Mesenchymal stem cell (in vitro differentiated cells and primary cell): ENCODE measurements at regions not wholly inside any gene's neighbourhood (a gene's known extent, or its start where the extent isn't known, plus 50 kb on each side); places are given as distances from the start of the nearest gene placed in this dataset.
A peak's percentile ranks its signal among the peaks of the same experiment; 100 is the strongest.

Experiments used
- DNase-seq: peaks from one replicate; pipeline ENCODE4 v3.0.0-alpha.2; 2013
- H2AFZ ChIP-seq: one replicate; pipeline ENCODE4 v1.6.1; 2013; ENCODE audit warnings: low read depth, mild to moderate bottlenecking, control low read depth, inconsistent platforms, low read length, moderate library complexity
- H2AK5ac ChIP-seq: 2 replicates; pipeline ENCODE4 v1.6.1; 2013; ENCODE audit warnings: low read length, moderate library complexity, mild to moderate bottlenecking, inconsistent platforms; ENCODE audit not compliant: severe bottlenecking
- H2BK120ac ChIP-seq: one replicate; pipeline ENCODE4 v1.6.1; 2013; ENCODE audit warnings: low read depth, mild to moderate bottlenecking, inconsistent platforms, low read length, moderate library complexity
- H2BK12ac ChIP-seq, 2 experiments: one replicate each; pipeline ENCODE4 v1.6.1; 2013; ENCODE audit warnings: inconsistent platforms in 2 of 2, low read length in 2 of 2, mild to moderate bottlenecking in 2 of 2, moderate library complexity in 2 of 2, control low read depth in 1 of 2
- H2BK15ac ChIP-seq: one replicate; pipeline ENCODE4 v1.6.1; 2013; ENCODE audit warnings: mild to moderate bottlenecking, low read depth, inconsistent platforms; ENCODE audit not compliant: poor library complexity, severe bottlenecking
- H2BK5ac ChIP-seq: 2 replicates; pipeline ENCODE4 v1.6.1; 2013; ENCODE audit warnings: low read depth, mild to moderate bottlenecking, low read length, control low read depth, inconsistent platforms; ENCODE audit not compliant: poor library complexity, severe bottlenecking
- H3K14ac ChIP-seq, 2 experiments: one replicate each; pipeline ENCODE4 v1.6.1; 2013; ENCODE audit warnings: inconsistent platforms in 2 of 2, low read length in 2 of 2, control low read depth in 1 of 2, mild to moderate bottlenecking in 1 of 2, moderate library complexity in 1 of 2
- H3K18ac ChIP-seq, 2 experiments: one replicate each; pipeline ENCODE4 v1.6.1; 2013; ENCODE audit warnings: inconsistent platforms in 2 of 2, low read length in 2 of 2, control low read depth in 1 of 2, low read depth in 1 of 2, mild to moderate bottlenecking in 1 of 2
- H3K23ac ChIP-seq, 2 experiments: one replicate each; pipeline ENCODE4 v1.6.1; 2013; ENCODE audit warnings: inconsistent platforms in 2 of 2, low read length in 2 of 2, mild to moderate bottlenecking in 2 of 2, moderate library complexity in 2 of 2, control low read depth in 1 of 2
- H3K27ac ChIP-seq: 2 replicates; pipeline ENCODE4 v1.5.1; 2013; ENCODE audit warnings: mild to moderate bottlenecking, moderate library complexity, low read length, control low read depth, inconsistent platforms; ENCODE audit not compliant: poor library complexity, severe bottlenecking
- H3K27me3 ChIP-seq, 2 experiments: 2 replicates each; pipeline versions ENCODE4 v1.6.1 to v1.7.0; 2013; ENCODE audit warnings: low read length in 2 of 2, mild to moderate bottlenecking in 2 of 2, moderate library complexity in 2 of 2, control low read depth in 1 of 2, inconsistent platforms in 1 of 2; ENCODE audit not compliant: control insufficient read depth in 1 of 2, insufficient read depth in 1 of 2
- H3K36me3 ChIP-seq, 2 experiments: 2 replicates each; pipeline versions ENCODE4 v1.6.1 to v1.7.0; 2013; ENCODE audit warnings: low read length in 2 of 2, control low read depth in 1 of 2, inconsistent platforms in 1 of 2, low read depth in 1 of 2, mild to moderate bottlenecking in 1 of 2; ENCODE audit not compliant: insufficient read depth in 2 of 2, control insufficient read depth in 1 of 2
- H3K4ac ChIP-seq, 2 experiments: one replicate each; pipeline ENCODE4 v1.6.1; 2013; ENCODE audit warnings: inconsistent platforms in 2 of 2, low read length in 2 of 2, mild to moderate bottlenecking in 2 of 2, moderate library complexity in 2 of 2, control low read depth in 1 of 2, low read depth in 1 of 2
- H3K4me1 ChIP-seq: 2 replicates; pipeline ENCODE4 v1.6.1; 2013; ENCODE audit warnings: low read depth, low read length, control low read depth; ENCODE audit not compliant: control insufficient read depth, insufficient read depth
- H3K4me2 ChIP-seq: 2 replicates; pipeline ENCODE4 v1.6.1; 2013; ENCODE audit warnings: low read length, mild to moderate bottlenecking, inconsistent platforms; ENCODE audit not compliant: poor library complexity, severe bottlenecking
- H3K4me3 ChIP-seq, 2 experiments: 2 replicates each; pipeline versions ENCODE4 v1.5.1 to v1.7.0; 2013; ENCODE audit warnings: low read length in 2 of 2, mild to moderate bottlenecking in 2 of 2, control low read depth in 1 of 2, low read depth in 1 of 2; ENCODE audit not compliant: insufficient read depth in 1 of 2
- H3K79me1 ChIP-seq: replicated peaks from 2 replicates; pipeline ENCODE4 v1.6.1; 2013; ENCODE audit warnings: mild to moderate bottlenecking, control low read depth, low read length, inconsistent platforms; ENCODE audit not compliant: poor library complexity, severe bottlenecking
- H3K9ac ChIP-seq: 2 replicates; pipeline ENCODE4 v1.7.0; 2013; ENCODE audit warnings: mild to moderate bottlenecking, low read length, moderate library complexity
- H3K9me3 ChIP-seq: 2 replicates; pipeline ENCODE4 v1.7.0; 2013; ENCODE audit warnings: mild to moderate bottlenecking, low read length; ENCODE audit not compliant: control insufficient read depth
- H4K8ac ChIP-seq: one replicate; pipeline ENCODE4 v1.6.1; 2013; ENCODE audit warnings: inconsistent platforms, mild to moderate bottlenecking, low read length, moderate library complexity
- H4K91ac ChIP-seq: one replicate; pipeline ENCODE4 v1.6.1; 2013; ENCODE audit warnings: mild to moderate bottlenecking, low read length, inconsistent platforms
- WGBS: methylation state at CpG from one replicate; pipeline ENCODE4 v1.1.7; 2013; ENCODE audit warnings: mixed read lengths; 5-methylcytosine and 5-hydroxymethylcytosine counted together

DNA sequence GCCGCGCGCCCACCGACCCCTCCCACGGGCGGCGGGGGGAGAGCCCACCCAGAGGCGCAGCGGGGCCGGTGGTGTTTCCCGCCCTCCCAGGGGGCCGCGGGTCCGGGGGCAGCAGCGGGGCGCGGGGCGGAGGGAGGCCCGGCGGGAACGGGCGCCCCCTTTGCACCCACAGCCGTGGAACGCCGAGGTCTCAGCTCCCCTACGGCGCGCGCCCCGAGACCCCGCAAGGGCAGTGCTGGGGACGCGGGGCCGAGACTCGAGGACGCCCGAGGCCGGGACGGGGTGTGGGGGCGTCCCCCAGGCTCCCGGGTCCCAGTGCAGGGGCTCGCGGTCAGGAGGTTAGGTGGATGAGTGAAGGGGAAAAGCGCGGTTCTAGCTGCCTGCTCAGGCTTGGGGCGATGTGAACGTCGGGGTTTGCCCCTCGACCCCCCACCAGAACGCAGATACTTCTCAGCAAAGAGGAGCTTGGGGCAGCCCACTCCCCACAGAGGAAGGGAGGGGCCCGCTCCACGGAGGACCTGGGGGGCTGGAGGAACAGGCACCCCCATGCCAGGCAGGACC lies 65.5 kb upstream of the BHLHE23 start:
- Histone ChIP-seq H3K79me1 (no peaks in the 10 kb centered on the region), H2AK5ac (no peak overlapping the region), H3K4me3 (no peak overlapping the region), H2BK12ac (no peak overlapping the region), H3K14ac (no peak overlapping the region), H3K18ac (no peak overlapping the region), H3K27me3 (peaks cover 45 to 49% of the 10 kb centered on the region in 2 experiments), H4K8ac (no peak overlapping the region), H3K23ac (no peak overlapping the region), H3K9ac (no peak overlapping the region), H3K4ac (no peak overlapping the region), H3K4me2 (no peak overlapping the region), H2AFZ (no peak overlapping the region), H3K4me1 (peaks cover 2% of the 10 kb centered on the region), H3K36me3 (no peaks in the 10 kb centered on the region), H2BK5ac (no peak overlapping the region), H2BK15ac (no peak overlapping the region), H4K91ac (no peak overlapping the region), H3K9me3 (peaks cover 18% of the 10 kb centered on the region), H2BK120ac (no peak overlapping the region), H3K27ac (no peak overlapping the region)
- 14% methylated on average over 26 of the region's 52 CpGs for WGBS
- no peak for DNase-seq

DNA sequence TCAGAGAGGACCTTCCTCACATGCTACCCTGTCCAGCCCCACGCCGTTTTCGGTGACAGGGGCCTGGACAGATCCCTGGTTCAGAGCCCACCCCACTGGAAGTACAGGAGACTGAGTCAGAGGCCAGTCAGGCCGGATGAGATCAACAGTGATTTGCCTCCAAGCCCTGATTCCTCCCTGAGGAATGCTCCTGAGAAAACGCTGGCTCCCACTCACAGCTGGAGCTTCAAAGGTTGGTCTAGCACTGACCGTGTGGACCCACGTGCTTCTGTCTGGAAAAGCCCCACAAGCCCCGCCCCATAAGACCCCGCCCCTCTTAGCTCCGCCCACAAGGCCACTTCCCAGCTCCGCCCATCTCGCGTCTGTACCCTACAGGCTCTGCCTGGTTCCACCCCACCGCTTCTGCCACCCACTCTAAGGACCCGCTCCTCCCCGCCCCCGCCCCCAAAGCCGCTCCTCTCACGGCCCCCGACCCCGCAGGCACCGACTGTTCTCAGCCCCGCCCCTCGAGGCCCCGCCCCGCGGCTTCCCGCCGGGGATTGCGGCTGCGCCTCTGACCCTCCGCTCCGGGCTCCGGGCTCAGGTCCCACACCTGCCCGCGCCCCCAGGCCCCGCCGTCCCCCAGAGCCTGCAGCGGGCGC lies 64.9 kb upstream of the BHLHE23 start:
- Histone ChIP-seq H3K36me3 (no peaks in the 10 kb centered on the region), H3K23ac (no peak overlapping the region), H3K27ac (no peak overlapping the region), H3K4ac (no peak overlapping the region), H3K79me1 (no peaks in the 10 kb centered on the region), H3K4me1 (peaks cover 2% of the 10 kb centered on the region), H3K9ac (no peak overlapping the region), H2BK15ac (no peak overlapping the region), H2AK5ac (no peak overlapping the region), H3K4me2 (no peak overlapping the region), H3K14ac (no peak overlapping the region), H3K9me3 (peaks cover 16% of the 10 kb centered on the region), H3K4me3 (no peak overlapping the region), H4K8ac (no peak overlapping the region), H2BK5ac (no peak overlapping the region), H4K91ac (no peak overlapping the region), H2AFZ (no peak overlapping the region), H3K27me3 (peaks cover 45 to 55% of the 10 kb centered on the region in 2 experiments), H2BK12ac (no peak overlapping the region), H3K18ac (no peak overlapping the region), H2BK120ac (no peak overlapping the region)
- peak; percentile 22 for DNase-seq
- 7% methylated on average over 30 of the region's 40 CpGs for WGBS

DNA sequence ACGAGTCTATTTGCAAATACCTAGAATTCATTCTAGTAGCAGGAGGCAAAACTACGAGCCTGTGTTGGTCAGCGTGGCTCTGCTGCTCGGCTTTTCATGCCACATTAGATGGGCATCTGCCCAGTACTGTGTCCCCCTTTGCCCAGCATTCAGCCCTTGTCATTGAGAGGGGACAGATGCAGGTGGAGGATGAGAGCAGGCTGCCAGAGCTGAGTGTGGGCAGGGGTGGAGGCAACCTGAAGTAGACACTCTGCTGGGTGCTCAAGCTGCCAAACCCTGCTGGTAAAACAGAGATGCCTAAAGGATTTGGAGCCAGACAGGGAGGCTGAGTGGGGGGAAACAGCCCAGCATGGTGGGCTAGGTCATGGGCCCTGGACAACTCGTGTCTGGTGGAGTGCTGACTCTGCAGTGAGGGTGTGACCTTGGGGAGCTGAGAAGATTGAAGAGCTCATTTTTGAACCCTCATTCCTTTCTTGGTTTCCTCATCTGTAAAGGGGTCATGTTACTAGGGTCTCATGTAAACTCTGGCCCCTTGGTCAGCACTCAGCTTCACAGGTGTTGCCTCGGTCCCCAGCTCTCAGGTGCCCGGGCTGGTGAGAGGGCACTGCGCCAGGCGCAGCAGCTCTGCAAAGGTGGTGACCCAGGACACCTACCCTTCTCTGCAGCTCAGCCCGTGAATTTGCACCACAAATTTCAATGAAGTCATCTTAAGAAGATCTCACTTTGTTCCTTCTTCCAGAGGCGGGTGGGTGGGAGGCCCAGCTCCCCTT lies 64.2 kb upstream of the BHLHE23 start:
- no peak overlapping the region for H2BK5ac ChIP-seq
- no peak overlapping the region for H3K14ac ChIP-seq
- H4K91ac ChIP-seq, result no peak overlapping the region
- H2BK120ac ChIP-seq, result no peak overlapping the region
- H2AK5ac ChIP-seq, result no peak overlapping the region
- H3K4me3 ChIP-seq, result no peak overlapping the region
- H3K27ac ChIP-seq, result no peak overlapping the region
- H3K23ac ChIP-seq, result no peak overlapping the region
- 84% methylated on average over 11 of the region's 11 CpGs for WGBS
- no peak for DNase-seq
- no peak overlapping the region for H4K8ac ChIP-seq
- H3K9ac ChIP-seq, result no peak overlapping the region
- no peak overlapping the region for H2AFZ ChIP-seq
- no peak overlapping the region for H2BK12ac ChIP-seq
- no peaks in the 10 kb centered on the region for H3K36me3 ChIP-seq
- H3K4ac ChIP-seq, result no peak overlapping the region
- peaks cover 2% of the 10 kb centered on the region for H3K4me1 ChIP-seq
- H3K4me2 ChIP-seq, result no peak overlapping the region
- peaks cover 45 to 62% of the 10 kb centered on the region in 2 experiments for H3K27me3 ChIP-seq
- H2BK15ac ChIP-seq, result no peak overlapping the region
- H3K18ac ChIP-seq, result no peak overlapping the region
- peaks cover 12% of the 10 kb centered on the region for H3K9me3 ChIP-seq
- H3K79me1 ChIP-seq, result no peaks in the 10 kb centered on the region

DNA sequence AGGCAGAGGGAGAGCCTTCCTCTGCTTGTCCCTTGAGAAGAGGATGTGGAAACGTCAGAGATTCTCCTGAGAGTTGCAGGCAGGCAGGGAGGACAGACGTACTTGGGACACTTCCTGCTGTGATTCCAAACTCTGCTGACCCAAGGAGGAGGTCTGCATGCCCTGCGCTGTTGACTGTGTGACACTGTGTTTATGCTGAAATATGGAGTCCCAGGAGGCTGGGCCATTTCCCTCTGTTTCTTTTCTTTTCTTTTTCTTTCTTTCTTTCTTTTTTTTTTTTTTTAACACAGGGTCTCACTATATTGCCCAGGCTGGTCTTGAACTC lies 63.5 kb upstream of the BHLHE23 start:
- Histone ChIP-seq H2AFZ (no peak overlapping the region), H3K4ac (no peak overlapping the region), H2BK120ac (no peak overlapping the region), H2BK5ac (no peak overlapping the region), H3K4me2 (no peak overlapping the region), H4K8ac (no peak overlapping the region), H3K14ac (no peak overlapping the region), H3K36me3 (no peaks in the 10 kb centered on the region), H3K27ac (no peak overlapping the region), H2BK12ac (no peak overlapping the region), H3K9ac (no peak overlapping the region), H2BK15ac (no peak overlapping the region), H3K27me3 (peaks cover 45 to 67% of the 10 kb centered on the region in 2 experiments), H2AK5ac (no peak overlapping the region), H3K9me3 (peaks cover 7% of the 10 kb centered on the region), H4K91ac (no peak overlapping the region), H3K79me1 (no peaks in the 10 kb centered on the region), H3K4me3 (no peak overlapping the region), H3K18ac (no peak overlapping the region), H3K4me1 (peaks cover 2% of the 10 kb centered on the region), H3K23ac (no peak overlapping the region)
- no peak for DNase-seq
- 0% methylated on average over 2 of the region's 3 CpGs for WGBS
